ENCODE measurements at regions not wholly inside any gene's neighbourhood (a gene's known extent, or its start where the extent isn't known, plus 50 kb on each side); places are given as distances from the start of the nearest gene placed in this dataset.
"Not testable (repeated sequence)": the region's sequence is repeated elsewhere in the genome, so short reads cannot be mapped to it uniquely, and the experiment has no call there.

DNA sequence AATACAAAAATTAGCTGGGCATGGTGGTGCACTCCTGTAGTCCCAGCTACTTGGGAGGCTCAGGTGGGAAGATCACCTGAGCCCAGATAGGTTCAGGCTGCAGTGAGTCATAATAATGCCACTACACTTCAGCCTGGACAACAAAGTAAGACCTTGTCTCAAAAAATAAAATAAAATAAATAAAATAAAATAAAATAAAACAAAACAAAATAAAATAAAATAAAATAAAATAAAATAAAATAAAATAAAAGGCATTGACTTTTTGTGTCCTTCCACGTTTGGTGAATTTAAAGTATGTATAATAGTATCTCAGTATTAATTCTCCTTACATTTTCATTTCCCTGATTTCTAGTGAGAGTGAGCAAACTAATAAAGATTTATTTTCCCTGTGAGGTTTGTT is 113.6 kb downstream of the ZIC1 start:
- TF ChIP-seq POLR2A (IDR thresholded peaks at IDR 0.05), result not testable (repeated sequence)
- TF ChIP-seq, protein P1, sequence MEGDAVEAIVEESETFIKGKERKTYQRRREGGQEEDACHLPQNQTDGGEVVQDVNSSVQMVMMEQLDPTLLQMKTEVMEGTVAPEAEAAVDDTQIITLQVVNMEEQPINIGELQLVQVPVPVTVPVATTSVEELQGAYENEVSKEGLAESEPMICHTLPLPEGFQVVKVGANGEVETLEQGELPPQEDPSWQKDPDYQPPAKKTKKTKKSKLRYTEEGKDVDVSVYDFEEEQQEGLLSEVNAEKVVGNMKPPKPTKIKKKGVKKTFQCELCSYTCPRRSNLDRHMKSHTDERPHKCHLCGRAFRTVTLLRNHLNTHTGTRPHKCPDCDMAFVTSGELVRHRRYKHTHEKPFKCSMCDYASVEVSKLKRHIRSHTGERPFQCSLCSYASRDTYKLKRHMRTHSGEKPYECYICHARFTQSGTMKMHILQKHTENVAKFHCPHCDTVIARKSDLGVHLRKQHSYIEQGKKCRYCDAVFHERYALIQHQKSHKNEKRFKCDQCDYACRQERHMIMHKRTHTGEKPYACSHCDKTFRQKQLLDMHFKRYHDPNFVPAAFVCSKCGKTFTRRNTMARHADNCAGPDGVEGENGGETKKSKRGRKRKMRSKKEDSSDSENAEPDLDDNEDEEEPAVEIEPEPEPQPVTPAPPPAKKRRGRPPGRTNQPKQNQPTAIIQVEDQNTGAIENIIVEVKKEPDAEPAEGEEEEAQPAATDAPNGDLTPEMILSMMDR (IDR thresholded peaks at IDR 0.05), result not testable (repeated sequence)
